GM19328 (cell line): ENCODE measurements at regions not wholly inside any gene's neighbourhood (a gene's known extent, or its start where the extent isn't known, plus 50 kb on each side); places are given as distances from the start of the nearest gene placed in this dataset.

ENCODE experiments used
- ATAC-seq: cut with Tn5 transposase; IDR thresholded peaks from one replicate; pipeline ENCODE4 v1.9.1; 2021; ENCODE audit warnings: mild to moderate bottlenecking, moderate library complexity; ENCODE audit not compliant: unreplicated experiment

DNA sequence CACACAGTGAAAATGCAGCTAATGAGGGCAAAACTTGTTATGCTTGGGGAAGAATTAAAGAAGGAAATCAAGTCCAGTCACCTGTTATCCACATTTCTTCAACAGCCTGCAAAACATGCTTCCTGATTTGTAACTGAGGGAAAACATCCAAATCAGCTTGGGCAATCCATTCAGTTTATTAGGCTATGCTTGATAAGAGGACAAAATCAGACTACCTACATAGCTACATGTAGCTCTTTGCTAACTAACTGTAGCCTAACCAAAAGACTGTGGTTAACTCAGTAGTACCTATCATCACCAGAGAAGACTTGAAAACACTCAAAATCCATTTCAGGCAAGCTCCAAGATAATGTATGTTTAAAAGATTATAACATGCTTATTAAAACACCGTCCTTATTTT, 436.4 kb downstream of the SHQ1 start:
- ATAC-seq: no peak

GRCh38 chr3:72411126-72411525, 437.1 kb downstream of the SHQ1 start:
- no peak for ATAC-seq

GRCh38 chr3:72408983-72409779, 439.1 kb downstream of the SHQ1 start:
- ATAC-seq: no peak

DNA sequence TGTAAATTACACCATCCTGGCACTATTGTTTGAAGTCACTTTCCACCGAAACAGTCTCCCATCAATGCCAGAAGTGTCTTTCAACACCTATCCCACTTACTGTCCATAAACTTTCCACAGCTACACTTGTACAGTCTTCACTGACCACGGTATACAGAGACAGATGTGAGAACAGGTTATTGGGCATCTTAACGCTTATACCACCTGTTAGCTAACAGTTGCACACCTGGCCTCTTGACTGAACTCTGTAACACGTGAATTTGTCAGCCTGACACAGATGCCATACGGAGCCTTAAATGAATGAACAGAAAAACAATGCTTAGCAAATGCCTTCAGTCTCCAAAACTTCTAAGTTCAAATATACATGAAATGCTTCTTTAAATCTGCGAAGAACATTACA, 440.5 kb downstream of the SHQ1 start:
- no peak for ATAC-seq

- ATAC-seq: no peak
Measured at GRCh38 chr3:72405943-72406566, 442.2 kb downstream of the SHQ1 start.

GRCh38 chr3:72401005-72401545, 447.2 kb downstream of the SHQ1 start:
- no peak for ATAC-seq

- ATAC-seq: no peak
Measured at GRCh38 chr3:72398781-72399180, 449.5 kb downstream of the SHQ1 start.

DNA sequence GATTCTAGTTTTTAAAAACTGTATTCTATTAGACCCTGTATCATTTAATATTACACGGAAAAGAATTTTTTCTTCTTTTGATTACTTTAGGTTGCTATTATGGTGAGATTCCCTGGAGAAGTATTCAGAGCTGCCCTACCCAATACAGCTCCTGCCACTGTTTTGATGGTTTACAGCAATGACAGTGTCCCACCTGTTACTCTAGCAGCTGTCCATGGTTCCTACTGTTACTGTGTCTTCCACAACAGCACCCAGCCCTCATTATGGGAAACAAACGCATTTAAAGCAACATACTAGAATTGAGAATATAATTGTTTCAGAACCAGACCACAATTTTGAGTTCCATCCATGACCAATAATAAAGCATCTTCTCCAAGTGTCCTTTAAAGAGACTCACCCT, 450.7 kb downstream of the SHQ1 start:
- no peak for ATAC-seq

DNA sequence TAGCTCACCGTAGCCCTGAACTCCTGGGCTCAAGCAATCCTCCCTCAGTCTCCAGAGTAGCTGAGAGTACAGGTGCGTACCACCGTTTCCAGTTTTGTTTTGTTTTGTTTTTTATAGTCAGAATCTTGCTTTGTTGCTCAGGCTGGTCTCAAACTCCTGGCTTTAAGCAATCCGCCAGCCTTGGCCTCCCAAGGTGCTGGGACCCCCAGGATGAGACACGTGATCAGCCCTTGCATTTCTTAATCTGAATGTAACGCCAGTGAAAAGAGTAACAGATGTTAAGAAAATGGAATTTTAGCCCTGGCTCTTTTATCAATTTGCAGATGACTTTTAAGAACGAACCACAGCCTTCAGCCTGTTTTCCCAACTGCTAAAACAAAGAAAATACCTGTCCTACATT, 451.3 kb downstream of the SHQ1 start:
- no peak for ATAC-seq

GRCh38 chr3:72395776-72396311, 452.4 kb downstream of the SHQ1 start:
- no peak for ATAC-seq

DNA sequence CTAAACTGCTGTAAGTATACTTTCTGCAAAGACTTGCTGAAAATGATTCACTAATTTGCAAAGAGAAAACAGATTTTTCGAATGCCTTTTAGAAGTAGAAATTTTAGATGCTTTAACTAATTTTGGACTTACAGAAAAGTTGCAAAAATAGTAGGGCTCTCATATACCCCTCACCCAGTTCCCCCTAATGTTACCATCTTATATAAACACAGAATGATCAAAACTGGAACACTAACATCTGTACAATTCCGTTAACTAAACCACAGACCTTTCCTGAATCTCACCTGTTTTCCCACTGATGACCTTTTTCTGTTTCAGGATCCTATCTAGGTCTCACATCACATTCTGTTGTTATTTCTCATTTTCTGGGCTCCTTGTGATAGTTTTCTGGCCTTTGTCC, 454.8 kb downstream of the SHQ1 start:
- no peak for ATAC-seq

- ATAC-seq: no peak
Measured at GRCh38 chr3:72391659-72392058, 456.6 kb downstream of the SHQ1 start.

DNA sequence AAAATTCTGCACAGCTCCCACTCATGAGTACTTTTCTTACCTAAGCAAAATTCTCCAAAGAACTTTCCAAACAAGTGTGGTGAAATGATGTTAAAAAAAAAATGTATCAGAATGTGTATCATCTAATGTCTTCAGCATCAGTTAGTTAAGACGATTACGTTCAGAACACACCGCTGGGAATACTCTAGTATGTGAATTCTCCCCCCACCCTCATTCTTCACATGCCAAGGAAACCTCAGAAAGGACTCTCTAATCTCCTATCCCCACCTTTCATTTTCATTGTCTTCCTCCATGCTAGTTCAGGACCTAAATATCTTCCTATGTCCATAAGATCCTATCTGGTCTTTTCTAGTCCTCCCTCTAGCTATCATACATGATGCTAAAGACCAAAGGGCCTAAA, 457.4 kb downstream of the SHQ1 start:
- ATAC-seq: no peak

DNA sequence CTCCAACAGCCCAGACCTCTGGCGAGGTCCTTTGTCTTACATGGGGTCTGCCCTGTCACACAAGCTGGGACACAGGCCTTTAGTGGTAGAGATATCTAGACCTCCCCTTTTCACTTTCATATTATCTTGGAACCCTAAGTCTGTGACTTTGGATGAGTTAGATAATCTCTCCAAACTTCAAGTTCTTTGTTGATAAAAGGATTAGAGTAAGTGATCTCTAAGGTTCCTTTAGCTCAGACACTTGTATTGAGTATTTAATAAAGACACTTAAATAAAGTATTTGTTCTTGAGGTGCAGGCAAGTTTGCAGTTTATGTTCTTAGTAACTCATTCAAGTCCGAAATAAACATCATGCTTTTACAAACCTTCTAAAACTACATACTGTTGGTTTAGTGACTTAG, 459.6 kb downstream of the SHQ1 start:
- ATAC-seq: no peak

GRCh38 chr3:72388117-72388516, 460.1 kb downstream of the SHQ1 start:
- ATAC-seq: no peak

DNA sequence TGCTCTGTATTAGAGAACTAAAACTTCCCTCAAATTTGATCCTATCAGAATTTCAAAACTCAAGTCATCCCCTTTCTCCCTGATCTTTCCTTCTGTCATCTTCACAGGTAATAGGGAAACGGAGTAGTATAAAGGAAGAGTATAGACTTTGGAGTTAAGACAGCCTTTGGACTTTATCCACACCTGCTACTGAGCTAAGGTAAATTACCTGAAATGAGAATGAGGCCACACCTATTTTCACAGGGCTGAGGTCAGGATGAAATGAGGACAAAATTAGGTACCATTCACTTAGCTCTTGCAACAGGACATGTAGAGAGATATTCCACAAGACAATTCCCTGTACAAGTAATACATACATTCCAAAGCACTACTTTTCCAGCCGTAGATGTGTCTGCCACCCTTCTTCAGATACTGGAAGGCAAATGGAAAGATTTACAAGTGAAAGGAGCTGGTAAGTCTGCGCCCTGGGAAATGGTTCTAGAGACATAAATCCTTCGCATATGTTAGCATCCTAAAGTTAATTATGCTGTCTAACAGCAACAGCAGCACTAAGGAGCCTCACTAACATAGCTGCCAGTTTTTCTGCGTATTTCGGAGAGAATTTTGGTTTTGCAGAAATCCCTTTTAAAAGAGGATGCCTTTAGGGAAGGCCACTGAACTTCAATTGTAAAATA, 461.8 kb downstream of the SHQ1 start:
- no peak for ATAC-seq

DNA sequence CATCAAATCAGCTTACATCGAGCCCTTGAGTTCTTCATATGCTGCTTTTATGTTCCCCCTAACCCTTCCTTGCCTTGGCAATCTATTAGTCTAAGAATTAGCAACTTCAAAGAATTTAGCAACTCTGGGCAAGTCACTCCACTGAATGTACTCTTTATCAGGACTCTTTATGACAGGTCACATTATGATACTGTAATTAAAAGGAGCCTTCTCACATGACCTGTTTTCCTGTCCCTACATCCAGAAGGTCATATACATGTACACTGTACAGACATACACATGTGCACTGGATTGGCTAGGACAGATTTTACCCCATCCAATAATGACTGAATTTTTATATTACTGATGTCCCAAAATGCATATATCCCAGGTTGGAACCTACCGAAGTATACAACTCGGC, 463.1 kb downstream of the SHQ1 start:
- ATAC-seq: no peak

- ATAC-seq: no peak
Measured at GRCh38 chr3:72384602-72385001, 463.6 kb downstream of the SHQ1 start.

GRCh38 chr3:72383883-72384282, 464.4 kb downstream of the SHQ1 start:
- no peak for ATAC-seq

GRCh38 chr3:72383230-72383629, 465.0 kb downstream of the SHQ1 start:
- no peak for ATAC-seq

GRCh38 chr3:72382460-72382859, 465.8 kb downstream of the SHQ1 start:
- ATAC-seq: no peak

DNA sequence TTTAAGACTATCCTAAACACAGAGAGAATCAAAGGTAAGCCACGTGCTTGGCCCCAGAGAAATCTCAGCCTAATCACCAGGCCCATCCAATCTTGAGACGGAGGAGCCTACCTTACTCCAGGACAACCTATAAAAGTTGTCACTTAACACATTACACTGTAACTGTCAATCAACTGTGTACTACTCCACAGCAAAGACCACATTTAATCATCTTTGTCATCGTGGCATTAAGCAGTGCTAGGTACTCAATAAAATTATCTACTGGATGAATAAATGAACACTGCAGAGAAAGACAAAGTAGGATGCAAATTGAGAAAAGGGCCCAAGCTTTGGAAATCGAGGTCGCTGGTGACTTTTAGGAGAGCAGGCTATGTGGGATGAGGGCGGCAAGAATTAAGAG, 466.7 kb downstream of the SHQ1 start:
- ATAC-seq: no peak
